Right ventricle myocardium superior (tissue), 1 donor: ENCODE measurements at regions not wholly inside any gene's neighbourhood (a gene's known extent, or its start where the extent isn't known, plus 50 kb on each side); places are given as distances from the start of the nearest gene placed in this dataset.

ENCODE experiments used
- ATAC-seq: fragments of 200-7000 bp; cut with Tn5 transposase; one replicate; pipeline ENCODE4 v1.9.1; 2020; ENCODE audit warnings: mild to moderate bottlenecking; ENCODE audit not compliant: poor library complexity
- DNase-seq: peaks from one replicate; pipeline ENCODE4 v3.0.0-alpha.2; 2020
- intact Hi-C: fragments of 100-400 bp; cut with DNase I; formaldehyde crosslinking; loops from one replicate; pipeline ENCODE4 v1.11.2; 2022
- donor health status: DM: no; HTN: yes; CAD: no; lungs with severe emphysema.

DNA sequence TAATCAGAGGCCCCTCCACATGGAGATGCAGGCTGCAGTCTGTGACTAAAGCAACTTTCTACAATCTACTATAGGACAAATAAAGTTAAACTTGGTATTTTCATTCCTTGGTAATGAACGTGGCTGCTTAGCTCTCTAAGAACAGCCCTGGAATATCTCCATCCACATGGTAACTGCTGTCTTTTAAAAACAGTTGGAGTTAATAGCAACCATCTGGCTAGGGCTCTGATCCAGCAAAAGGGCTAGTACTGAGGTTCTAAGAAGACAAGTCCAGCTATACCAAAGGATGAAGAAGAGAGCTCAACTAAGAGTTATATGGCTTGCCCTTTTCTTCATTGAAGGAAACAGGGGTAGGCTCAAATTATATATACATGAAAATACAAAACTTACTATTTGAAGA is 920.1 kb downstream of the FLRT2 start:
- intact Hi-C loops = no loop called here
- DNase-seq (no peak), ATAC-seq (no peak)

DNA sequence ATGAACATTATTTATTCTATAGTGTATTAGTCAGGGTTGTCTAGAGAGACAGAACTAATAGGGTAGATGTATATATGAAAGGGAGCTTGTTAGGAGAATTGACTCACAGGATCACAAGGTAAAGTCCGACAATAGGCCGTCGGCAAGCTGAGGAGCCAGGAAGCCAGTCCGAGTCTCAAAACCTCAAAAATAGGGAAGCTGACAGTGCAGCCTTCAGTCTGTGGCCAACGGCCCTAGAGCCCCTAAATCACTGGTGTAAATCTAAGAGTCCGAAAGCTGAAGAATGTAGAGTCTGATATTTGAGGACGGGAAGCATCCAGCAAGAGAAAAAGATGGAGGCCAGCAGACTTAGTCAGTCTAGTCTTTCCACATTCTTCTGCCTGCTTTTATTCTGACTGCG is 912.2 kb downstream of the FLRT2 start:
- ATAC-seq (no peak), DNase-seq (no peak)
- intact Hi-C loops = no loop called here

GRCh38 chr14:86430853-86431252 is 900.9 kb downstream of the FLRT2 start:
- ATAC-seq = no peak
- intact Hi-C loops = no loop called here
- DNase-seq = no peak

DNA sequence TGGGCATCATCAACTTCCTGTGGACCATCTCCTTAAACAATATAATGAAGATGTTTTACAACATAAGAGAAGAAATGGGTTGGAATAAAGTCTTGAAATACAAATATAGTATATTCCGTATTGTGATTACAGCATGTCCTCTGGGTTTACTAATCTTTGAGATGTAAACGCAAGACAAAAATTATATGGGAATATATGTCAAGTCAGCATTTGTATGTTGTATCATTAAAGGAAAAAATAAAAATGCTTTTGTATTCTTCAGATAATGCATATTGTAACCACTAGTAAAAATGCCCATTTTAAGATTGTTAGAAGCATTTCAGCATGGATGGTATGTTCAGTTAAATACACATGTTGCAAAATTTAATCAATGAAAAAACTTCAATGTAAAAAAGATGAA is 893.3 kb downstream of the FLRT2 start:
- DNase-seq (no peak), ATAC-seq (no peak)
- intact Hi-C loops = no loop called here

DNA sequence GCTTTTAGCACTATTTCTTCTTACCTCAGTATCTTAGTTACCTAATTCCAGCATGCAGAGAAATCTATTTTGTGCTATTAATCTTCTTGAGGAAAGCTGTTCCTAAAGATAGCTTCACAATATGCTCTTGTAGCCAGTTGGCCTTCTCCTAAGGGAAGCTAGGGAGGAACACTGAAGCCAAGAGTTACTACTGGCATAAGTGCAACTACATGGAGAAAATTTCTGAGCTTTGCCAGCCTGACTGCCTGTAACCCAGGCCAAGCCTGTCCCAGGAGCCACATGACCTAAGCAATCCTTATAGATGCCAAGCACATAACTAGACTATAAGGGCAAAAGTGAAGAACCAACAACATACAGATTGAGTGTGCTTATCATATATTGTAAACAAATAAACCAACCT is 890.2 kb downstream of the FLRT2 start:
- intact Hi-C loops = no loop called here
- DNase-seq = no peak
- no peak for ATAC-seq

- intact Hi-C loops = no loop called here
- ATAC-seq (no peak), DNase-seq (no peak)
Measured at GRCh38 chr14:86414146-86414545, 884.2 kb downstream of the FLRT2 start.

- ATAC-seq = no peak
- intact Hi-C loops = no loop called here
- DNase-seq = no peak
Measured at GRCh38 chr14:86404989-86405649, 875.2 kb downstream of the FLRT2 start.

DNA sequence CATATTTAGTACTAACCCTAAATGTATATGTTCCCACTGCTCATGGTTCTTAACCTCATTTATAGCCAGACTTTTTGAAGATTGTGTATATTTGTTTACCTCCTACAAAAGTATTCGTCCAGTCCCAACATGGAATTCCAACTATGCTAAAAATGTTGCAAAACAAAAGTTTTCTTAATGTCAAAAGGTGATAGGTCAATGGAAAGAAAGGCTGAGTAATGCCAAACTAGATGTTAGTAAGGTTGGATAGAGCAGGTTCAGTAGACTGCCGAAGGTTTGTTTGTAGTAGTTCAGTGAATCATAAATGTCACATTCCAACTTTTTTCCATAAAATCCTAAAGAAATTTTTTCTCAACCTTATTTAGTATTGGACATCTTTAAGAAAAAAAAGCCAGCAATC is 874.5 kb downstream of the FLRT2 start:
- DNase-seq (no peak), ATAC-seq (no peak)
- intact Hi-C loops = no loop called here

DNA sequence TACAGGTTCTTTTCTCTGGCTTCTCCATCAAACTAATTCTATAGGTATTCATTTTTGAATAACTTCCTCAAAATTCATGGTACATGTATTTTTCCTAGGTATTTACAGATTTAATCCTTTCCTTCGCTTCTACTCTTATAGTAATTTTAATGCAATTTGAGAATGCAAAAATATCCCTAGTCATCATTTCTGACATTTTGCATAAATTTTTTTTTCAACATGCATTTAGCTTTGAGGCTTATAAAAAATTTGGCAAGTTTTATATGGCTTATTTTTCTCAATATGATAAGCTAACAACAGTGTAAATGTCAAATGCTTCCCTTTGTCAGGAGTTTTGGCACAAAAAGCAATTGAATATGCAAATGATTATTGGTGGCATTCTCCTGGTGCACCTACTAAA is 872.6 kb downstream of the FLRT2 start:
- ATAC-seq (no peak), DNase-seq (no peak)
- intact Hi-C loops = no loop called here

GRCh38 chr14:86391085-86391484 is 861.1 kb downstream of the FLRT2 start:
- no peak for DNase-seq
- intact Hi-C loops = no loop called here
- no peak for ATAC-seq

DNA sequence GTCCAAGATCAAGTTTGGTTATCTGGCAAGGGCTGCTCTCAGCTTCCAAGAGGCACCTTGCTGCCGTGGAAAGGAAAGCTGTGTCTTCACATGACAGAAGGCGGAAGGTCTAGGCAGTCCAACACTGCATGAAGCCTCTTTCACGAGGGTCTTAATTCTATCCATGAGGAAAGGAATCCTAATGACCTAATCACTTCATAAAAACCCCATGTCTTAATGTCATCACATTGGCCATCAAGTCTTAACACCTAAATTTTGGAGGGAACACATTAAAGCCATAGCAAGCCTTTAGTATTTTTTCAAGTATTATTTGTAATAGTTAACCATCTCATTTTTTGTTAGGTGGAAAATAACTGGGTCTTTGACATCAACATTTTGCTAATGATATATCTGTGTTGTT is 858.3 kb downstream of the FLRT2 start:
- DNase-seq (no peak), ATAC-seq (no peak)
- intact Hi-C loops = no loop called here

DNA sequence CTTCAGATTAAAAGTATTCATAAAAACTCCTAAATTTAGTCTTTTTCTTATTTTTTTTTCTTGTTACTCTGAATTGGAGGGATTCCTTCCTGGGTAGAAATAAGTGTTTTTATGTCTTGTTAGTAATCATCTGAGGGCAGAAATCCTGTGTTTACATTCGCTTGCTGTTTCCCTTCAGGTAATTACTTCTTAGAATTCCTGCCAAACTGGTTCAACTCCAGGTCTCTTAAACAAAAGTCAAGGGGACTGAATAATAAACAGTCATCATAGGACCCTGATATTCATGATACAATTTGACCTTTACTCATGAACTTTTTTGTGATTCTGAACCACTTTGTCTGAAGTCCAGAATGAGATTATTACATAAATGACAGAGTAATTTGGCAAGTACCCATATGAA is 843.9 kb downstream of the FLRT2 start:
- DNase-seq = no peak
- intact Hi-C loops = no loop called here
- no peak for ATAC-seq

DNA sequence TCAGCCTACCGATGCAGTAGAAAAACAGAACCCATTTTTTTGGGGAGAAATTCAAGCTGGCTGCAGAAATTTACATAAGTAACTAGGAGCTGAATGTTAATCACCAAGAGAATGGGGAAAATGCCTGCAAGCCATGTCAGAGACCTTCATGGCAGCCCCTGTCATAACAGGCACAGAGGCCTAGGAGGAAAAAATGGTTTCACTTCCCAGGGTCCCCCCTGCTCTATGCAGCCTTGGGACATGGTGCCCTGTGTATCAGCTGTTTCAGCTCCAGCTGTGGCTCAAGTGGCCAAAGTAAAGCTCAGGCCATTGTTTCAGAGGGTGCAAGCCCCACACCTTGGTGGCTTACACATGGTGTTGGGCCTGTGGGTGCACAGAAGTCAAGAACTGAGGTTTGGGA is 842.5 kb downstream of the FLRT2 start:
- intact Hi-C loops = no loop called here
- ATAC-seq (no peak), DNase-seq (no peak)

GRCh38 chr14:86364634-86365033 is 834.7 kb downstream of the FLRT2 start:
- no peak for ATAC-seq
- DNase-seq = no peak

GRCh38 chr14:86363576-86363975 is 833.6 kb downstream of the FLRT2 start:
- ATAC-seq = no peak
- intact Hi-C loops = no loop called here
- DNase-seq = no peak

More at GRCh38 chr14:86364634-86365033, 834.7 kb downstream of the FLRT2 start:
- intact Hi-C loops = no loop called here

DNA sequence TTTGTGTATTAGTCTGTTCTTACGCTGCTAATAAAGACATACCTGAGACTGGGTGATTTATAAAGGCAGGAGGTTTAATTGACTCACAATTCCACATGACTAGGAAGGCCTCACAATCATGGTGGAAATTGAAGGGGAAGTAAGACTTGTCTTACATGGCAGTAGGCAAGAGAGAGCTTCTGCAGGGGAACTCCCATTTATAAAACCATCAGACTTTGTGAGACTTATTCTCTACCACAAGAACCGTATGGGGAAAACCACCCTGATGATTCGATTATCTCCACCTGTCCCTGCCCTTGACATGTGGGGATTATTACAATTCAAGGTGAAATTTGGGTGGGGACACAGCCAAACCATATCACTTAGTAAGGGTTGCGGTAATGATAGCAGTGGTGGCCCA is 833.1 kb downstream of the FLRT2 start:
- ATAC-seq (no peak), DNase-seq (no peak)
- intact Hi-C loops = no loop called here

- DNase-seq = no peak
- ATAC-seq = no peak
- intact Hi-C loops = no loop called here
Measured at GRCh38 chr14:86357876-86358275, 827.9 kb downstream of the FLRT2 start.

GRCh38 chr14:86357119-86357518 is 827.2 kb downstream of the FLRT2 start:
- no peak for ATAC-seq
- intact Hi-C loops = no loop called here
- no peak for DNase-seq

GRCh38 chr14:86346818-86347384 is 817.0 kb downstream of the FLRT2 start:
- ATAC-seq (no peak), DNase-seq (no peak)
- intact Hi-C loops = no loop called here

DNA sequence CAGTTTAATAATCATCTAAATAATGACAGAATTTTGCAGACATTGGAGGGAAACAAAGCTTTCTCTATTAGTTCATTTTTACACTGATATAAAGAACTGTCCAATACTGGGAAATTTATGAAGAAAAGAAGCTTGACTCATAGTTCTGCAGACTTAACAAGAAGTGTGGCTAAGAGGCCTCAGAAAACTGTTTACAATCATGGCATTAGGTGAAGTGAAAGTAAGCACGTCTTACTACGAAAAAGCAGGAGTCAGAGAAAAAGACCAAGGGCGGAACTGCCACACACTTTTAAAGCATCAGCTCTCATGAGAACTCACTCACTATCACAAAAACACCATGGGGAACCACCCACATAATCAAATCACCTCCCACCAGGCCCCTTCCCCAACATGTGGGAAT is 804.4 kb downstream of the FLRT2 start:
- intact Hi-C loops = no loop called here
- DNase-seq (no peak), ATAC-seq (no peak)

DNA sequence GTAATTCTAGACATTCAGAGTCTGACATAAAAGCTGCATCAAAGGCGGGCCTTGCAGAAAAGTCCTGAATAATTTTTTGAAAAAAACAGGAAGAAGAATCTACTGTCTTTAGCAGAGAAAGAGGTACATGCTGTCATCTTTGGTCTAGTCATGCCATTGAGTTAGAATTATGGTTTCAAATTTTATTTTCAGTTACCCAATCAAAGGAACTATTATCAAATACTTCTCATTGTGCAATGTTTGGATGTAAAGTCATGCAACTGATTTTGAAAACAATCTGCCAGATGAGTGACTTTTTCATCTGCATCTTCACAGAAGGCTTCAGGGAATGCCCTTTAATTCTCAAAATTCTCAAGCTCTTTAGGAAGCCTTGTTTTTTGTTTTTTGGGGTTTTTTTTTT is 803.5 kb downstream of the FLRT2 start:
- ATAC-seq (no peak), DNase-seq (no peak)
- intact Hi-C loops = no loop called here
